Peyer's patch (tissue), 4 donors: ENCODE measurements at regions not wholly inside any gene's neighbourhood (a gene's known extent, or its start where the extent isn't known, plus 50 kb on each side); places are given as distances from the start of the nearest gene placed in this dataset.
"Not testable (repeated sequence)": the region's sequence is repeated elsewhere in the genome, so short reads cannot be mapped to it uniquely, and the experiment has no call there.

Experiments
- DNase-seq, 3 donors: peaks; one replicate each; pipeline ENCODE4 v3.0.0-alpha.2; 2017 to 2019
- H3K27ac ChIP-seq, 4 donors: fragments of 200-600 bp; sonication (generic); one replicate each; pipeline ENCODE4 v1.5.1; 2016 to 2019
- H3K27me3 ChIP-seq, 2 donors: fragments of 200-600 bp; sonication (generic); one replicate each; pipeline ENCODE4 v1.5.1; 2019
- H3K36me3 ChIP-seq, 3 donors: fragments of 200-600 bp; sonication (generic); one replicate each; pipeline ENCODE4 v1.5.1; 2016 to 2019
- H3K4me1 ChIP-seq, 4 donors: fragments of 200-600 bp; sonication (generic); one replicate each; pipeline ENCODE4 v1.5.1; 2016 to 2019
- H3K4me3 ChIP-seq, 4 donors: fragments of 200-600 bp; sonication (generic); 1 replicate in 3 of 4; 2 replicates in 1 of 4; pipeline ENCODE4 v1.5.1; 2016 to 2019; ENCODE audit warnings: mild to moderate bottlenecking in 1 of 4
- H3K9me3 ChIP-seq, 4 donors: fragments of 200-600 bp; sonication (generic); one replicate each; pipeline ENCODE4 v1.5.1; 2016 to 2019; ENCODE audit warnings: mild to moderate bottlenecking in 1 of 4
- CTCF ChIP-seq, 6 experiments: fragments of 450-650 bp in 4 of 6; fragments of 200-600 bp in 2 of 6; sonication (generic) in 1 of 6; IDR thresholded peaks; one replicate each; pipeline ENCODE4 v1.5.1; 2017 to 2019; ENCODE audit warnings: antibody characterized with exemption in 6 of 6, mild to moderate bottlenecking in 3 of 6, moderate library complexity in 1 of 6
- POLR2A ChIP-seq, 2 donors: fragments of 450-650 bp; IDR thresholded peaks; one replicate each; pipeline ENCODE4 v1.5.1; 2017; ENCODE audit warnings: antibody characterized with exemption in 2 of 2, mild to moderate bottlenecking in 2 of 2, moderate library complexity in 2 of 2

- Histone ChIP-seq H3K9me3 (no peaks in the 10 kb centered on the region), H3K36me3 (no peaks in the 10 kb centered on the region), H3K4me1 (no peaks in the 10 kb centered on the region), H3K27ac (no peak overlapping the region), H3K27me3 (no peaks in the 10 kb centered on the region), H3K4me3 (no peak overlapping the region)
- TF ChIP-seq CTCF (IDR thresholded peaks at IDR 0.05) = no peak
- no peak for TF ChIP-seq POLR2A (IDR thresholded peaks at IDR 0.05)
- DNase-seq = no peak
Measured at GRCh38 chr4:19562456-19562855, 689.2 kb upstream of the SLIT2 start.

GRCh38 chr4:19557161-19557560, 694.5 kb upstream of the SLIT2 start:
- TF ChIP-seq CTCF (IDR thresholded peaks at IDR 0.05) = no peak
- TF ChIP-seq POLR2A (IDR thresholded peaks at IDR 0.05) = no peak

DNA sequence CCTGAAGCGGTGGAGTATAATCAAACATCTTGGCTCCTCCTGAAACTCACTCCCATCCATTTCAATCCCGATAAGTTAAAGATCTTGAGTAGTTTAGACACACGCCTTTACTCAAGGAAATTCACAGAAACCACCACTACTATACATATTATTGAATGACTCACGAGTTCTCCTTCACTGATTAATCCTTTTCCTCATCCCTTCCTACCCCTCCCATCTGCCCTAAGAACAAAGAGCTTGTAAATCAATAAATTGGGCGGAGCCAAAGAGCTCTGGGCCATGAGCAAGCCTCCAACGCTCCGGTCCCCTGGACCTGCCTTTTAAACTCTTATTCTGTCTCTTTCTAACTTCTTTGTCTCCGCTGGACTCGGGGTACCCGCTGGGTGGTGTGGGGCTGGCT, 695.4 kb upstream of the SLIT2 start:
- not testable (repeated sequence) for H3K4me3 ChIP-seq, H3K27ac ChIP-seq, H3K36me3 ChIP-seq, DNase-seq, H3K4me1 ChIP-seq, H3K27me3 ChIP-seq, H3K9me3 ChIP-seq

More at GRCh38 chr4:19557161-19557560, 694.5 kb upstream of the SLIT2 start:
- DNase-seq = no peak
- H3K36me3 ChIP-seq = no peaks in the 10 kb centered on the region
- H3K27ac ChIP-seq = no peak overlapping the region
- H3K27me3 ChIP-seq = no peaks in the 10 kb centered on the region
- H3K9me3 ChIP-seq = no peaks in the 10 kb centered on the region
- no peak overlapping the region for H3K4me3 ChIP-seq
- H3K4me1 ChIP-seq = no peaks in the 10 kb centered on the region

GRCh38 chr4:19547463-19547862, 704.2 kb upstream of the SLIT2 start:
- H3K9me3 ChIP-seq = no peaks in the 10 kb centered on the region
- no peaks in the 10 kb centered on the region for H3K36me3 ChIP-seq
- TF ChIP-seq POLR2A (IDR thresholded peaks at IDR 0.05) = no peak
- TF ChIP-seq CTCF (IDR thresholded peaks at IDR 0.05) = no peak
- no peaks in the 10 kb centered on the region for H3K27me3 ChIP-seq
- H3K4me1 ChIP-seq = no peaks in the 10 kb centered on the region
- no peak for DNase-seq
- H3K4me3 ChIP-seq = no peak overlapping the region
- H3K27ac ChIP-seq = no peak overlapping the region

GRCh38 chr4:19544446-19545125, 707.1 kb upstream of the SLIT2 start:
- TF ChIP-seq POLR2A (IDR thresholded peaks at IDR 0.05) = no peak
- no peak for TF ChIP-seq CTCF (IDR thresholded peaks at IDR 0.05)
- Histone ChIP-seq H3K27ac (no peak overlapping the region), H3K36me3 (no peaks in the 10 kb centered on the region), H3K4me3 (no peak overlapping the region), H3K27me3 (no peaks in the 10 kb centered on the region), H3K9me3 (no peaks in the 10 kb centered on the region), H3K4me1 (no peaks in the 10 kb centered on the region)
- DNase-seq = no peak

DNA sequence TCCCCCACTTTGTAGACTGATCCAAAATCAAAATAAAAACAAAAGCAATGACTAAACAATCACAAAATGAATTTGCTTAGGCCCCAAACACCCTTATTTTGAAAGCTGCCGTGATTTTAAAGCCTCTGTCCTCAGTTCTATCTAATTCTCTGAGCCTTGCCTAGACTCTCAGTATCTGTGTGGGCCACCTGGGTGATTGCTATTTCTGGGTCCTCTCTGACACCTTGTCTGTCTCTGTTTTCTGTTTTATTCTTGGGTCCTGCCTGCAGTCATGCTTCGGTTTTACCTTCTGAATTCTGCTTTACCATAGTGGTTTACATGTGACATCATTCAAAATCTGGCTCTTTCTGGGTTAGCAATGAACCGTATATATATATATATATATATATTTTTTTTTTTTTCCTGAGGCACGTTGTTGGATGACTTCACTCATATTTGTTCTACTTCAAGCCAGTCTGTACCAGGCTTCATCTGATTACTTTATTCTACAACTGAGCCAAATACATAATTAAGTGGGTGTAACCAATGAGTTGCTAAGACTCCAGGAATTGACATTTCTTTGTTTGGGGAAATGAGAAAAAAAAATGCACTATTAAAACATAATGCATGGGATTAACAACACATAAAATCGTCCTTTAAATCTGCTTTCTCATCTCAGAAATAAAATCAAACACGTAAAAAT, 710.7 kb upstream of the SLIT2 start:
- no peaks in the 10 kb centered on the region for H3K4me1 ChIP-seq
- no peaks in the 10 kb centered on the region for H3K36me3 ChIP-seq
- no peak for DNase-seq
- H3K9me3 ChIP-seq = no peaks in the 10 kb centered on the region
- TF ChIP-seq CTCF (IDR thresholded peaks at IDR 0.05) (no peak), POLR2A (IDR thresholded peaks at IDR 0.05) (no peak)
- no peak overlapping the region for H3K4me3 ChIP-seq
- no peaks in the 10 kb centered on the region for H3K27me3 ChIP-seq
- H3K27ac ChIP-seq = no peak overlapping the region
